ENCODE measurements at regions not wholly inside any gene's neighbourhood (a gene's known extent, or its start where the extent isn't known, plus 50 kb on each side); places are given as distances from the start of the nearest gene placed in this dataset.
"Not testable (repeated sequence)": the region's sequence is repeated elsewhere in the genome, so short reads cannot be mapped to it uniquely, and the experiment has no call there.

DNA sequence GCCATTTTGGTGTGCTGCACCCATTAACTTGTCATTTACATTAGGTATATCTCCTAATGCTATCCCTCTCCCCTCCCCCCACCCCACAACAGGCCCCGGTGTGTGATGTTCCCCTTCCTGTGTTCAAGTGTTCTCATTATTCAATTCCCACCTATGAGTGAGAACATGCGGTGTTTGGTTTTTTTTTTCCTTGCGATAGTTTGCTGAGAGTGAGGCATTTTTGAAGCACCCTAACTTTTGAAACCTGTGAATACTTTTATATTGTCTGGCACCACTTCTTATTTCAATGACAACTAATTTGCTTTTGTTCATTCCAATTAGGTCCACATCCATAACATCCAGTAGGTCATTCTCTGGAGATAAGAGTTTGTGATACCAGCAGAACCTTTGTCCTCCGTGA lies 244.0 kb upstream of the PTGER4 start:
- TF ChIP-seq, protein P1, sequence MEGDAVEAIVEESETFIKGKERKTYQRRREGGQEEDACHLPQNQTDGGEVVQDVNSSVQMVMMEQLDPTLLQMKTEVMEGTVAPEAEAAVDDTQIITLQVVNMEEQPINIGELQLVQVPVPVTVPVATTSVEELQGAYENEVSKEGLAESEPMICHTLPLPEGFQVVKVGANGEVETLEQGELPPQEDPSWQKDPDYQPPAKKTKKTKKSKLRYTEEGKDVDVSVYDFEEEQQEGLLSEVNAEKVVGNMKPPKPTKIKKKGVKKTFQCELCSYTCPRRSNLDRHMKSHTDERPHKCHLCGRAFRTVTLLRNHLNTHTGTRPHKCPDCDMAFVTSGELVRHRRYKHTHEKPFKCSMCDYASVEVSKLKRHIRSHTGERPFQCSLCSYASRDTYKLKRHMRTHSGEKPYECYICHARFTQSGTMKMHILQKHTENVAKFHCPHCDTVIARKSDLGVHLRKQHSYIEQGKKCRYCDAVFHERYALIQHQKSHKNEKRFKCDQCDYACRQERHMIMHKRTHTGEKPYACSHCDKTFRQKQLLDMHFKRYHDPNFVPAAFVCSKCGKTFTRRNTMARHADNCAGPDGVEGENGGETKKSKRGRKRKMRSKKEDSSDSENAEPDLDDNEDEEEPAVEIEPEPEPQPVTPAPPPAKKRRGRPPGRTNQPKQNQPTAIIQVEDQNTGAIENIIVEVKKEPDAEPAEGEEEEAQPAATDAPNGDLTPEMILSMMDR (IDR thresholded peaks at IDR 0.05), result not testable (repeated sequence)
- TF ChIP-seq POLR2A (IDR thresholded peaks at IDR 0.05), result not testable (repeated sequence)
